ENCODE measurements at regions not wholly inside any gene's neighbourhood (a gene's known extent, or its start where the extent isn't known, plus 50 kb on each side); places are given as distances from the start of the nearest gene placed in this dataset.

DNA sequence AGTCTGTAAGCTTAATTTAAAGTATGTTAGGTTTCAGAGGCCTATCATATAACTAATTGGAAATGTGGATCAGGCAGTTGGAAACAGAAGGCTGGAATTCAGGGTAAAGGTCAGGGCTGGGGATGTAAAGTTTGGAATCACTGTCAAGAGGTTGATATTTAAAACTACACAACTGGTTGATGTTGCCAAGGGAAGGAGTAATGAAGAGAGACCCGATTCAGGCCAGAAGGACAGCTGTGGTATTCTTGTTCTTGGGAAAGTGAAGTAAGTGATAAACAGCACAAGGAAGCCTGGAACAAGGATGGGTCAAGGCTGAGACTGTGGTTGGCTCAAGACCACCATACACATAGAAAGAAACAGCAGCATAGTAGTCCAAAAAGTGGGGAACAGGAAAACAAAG is 654.2 kb downstream of the NTRK3 start:
- DNase-seq (ENCODE audit: low spot score) = no peak
- TF ChIP-seq STAT1 (IDR thresholded peaks at IDR 0.05; ENCODE audit: unreplicated experiment) = no peak
- no peak for TF ChIP-seq EZH2phosphoT487 (IDR thresholded peaks at IDR 0.05; ENCODE audit: unreplicated experiment)
- TF ChIP-seq ZNF331 (CRISPR knock-in tag; IDR thresholded peaks at IDR 0.05; ENCODE audit: low read depth) = no peak
- TF ChIP-seq, protein P1, sequence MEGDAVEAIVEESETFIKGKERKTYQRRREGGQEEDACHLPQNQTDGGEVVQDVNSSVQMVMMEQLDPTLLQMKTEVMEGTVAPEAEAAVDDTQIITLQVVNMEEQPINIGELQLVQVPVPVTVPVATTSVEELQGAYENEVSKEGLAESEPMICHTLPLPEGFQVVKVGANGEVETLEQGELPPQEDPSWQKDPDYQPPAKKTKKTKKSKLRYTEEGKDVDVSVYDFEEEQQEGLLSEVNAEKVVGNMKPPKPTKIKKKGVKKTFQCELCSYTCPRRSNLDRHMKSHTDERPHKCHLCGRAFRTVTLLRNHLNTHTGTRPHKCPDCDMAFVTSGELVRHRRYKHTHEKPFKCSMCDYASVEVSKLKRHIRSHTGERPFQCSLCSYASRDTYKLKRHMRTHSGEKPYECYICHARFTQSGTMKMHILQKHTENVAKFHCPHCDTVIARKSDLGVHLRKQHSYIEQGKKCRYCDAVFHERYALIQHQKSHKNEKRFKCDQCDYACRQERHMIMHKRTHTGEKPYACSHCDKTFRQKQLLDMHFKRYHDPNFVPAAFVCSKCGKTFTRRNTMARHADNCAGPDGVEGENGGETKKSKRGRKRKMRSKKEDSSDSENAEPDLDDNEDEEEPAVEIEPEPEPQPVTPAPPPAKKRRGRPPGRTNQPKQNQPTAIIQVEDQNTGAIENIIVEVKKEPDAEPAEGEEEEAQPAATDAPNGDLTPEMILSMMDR (conservative IDR thresholded peaks at IDR 0.05; ENCODE audit: low read depth in 2 of 2) = no peak
- no peak for TF ChIP-seq POLR2AphosphoS5 (IDR thresholded peaks at IDR 0.05; ENCODE audit: low read depth)
- no peak for TF ChIP-seq NANOG (IDR thresholded peaks at IDR 0.05; ENCODE audit: borderline replicate concordance)
- TF ChIP-seq, protein P2, sequence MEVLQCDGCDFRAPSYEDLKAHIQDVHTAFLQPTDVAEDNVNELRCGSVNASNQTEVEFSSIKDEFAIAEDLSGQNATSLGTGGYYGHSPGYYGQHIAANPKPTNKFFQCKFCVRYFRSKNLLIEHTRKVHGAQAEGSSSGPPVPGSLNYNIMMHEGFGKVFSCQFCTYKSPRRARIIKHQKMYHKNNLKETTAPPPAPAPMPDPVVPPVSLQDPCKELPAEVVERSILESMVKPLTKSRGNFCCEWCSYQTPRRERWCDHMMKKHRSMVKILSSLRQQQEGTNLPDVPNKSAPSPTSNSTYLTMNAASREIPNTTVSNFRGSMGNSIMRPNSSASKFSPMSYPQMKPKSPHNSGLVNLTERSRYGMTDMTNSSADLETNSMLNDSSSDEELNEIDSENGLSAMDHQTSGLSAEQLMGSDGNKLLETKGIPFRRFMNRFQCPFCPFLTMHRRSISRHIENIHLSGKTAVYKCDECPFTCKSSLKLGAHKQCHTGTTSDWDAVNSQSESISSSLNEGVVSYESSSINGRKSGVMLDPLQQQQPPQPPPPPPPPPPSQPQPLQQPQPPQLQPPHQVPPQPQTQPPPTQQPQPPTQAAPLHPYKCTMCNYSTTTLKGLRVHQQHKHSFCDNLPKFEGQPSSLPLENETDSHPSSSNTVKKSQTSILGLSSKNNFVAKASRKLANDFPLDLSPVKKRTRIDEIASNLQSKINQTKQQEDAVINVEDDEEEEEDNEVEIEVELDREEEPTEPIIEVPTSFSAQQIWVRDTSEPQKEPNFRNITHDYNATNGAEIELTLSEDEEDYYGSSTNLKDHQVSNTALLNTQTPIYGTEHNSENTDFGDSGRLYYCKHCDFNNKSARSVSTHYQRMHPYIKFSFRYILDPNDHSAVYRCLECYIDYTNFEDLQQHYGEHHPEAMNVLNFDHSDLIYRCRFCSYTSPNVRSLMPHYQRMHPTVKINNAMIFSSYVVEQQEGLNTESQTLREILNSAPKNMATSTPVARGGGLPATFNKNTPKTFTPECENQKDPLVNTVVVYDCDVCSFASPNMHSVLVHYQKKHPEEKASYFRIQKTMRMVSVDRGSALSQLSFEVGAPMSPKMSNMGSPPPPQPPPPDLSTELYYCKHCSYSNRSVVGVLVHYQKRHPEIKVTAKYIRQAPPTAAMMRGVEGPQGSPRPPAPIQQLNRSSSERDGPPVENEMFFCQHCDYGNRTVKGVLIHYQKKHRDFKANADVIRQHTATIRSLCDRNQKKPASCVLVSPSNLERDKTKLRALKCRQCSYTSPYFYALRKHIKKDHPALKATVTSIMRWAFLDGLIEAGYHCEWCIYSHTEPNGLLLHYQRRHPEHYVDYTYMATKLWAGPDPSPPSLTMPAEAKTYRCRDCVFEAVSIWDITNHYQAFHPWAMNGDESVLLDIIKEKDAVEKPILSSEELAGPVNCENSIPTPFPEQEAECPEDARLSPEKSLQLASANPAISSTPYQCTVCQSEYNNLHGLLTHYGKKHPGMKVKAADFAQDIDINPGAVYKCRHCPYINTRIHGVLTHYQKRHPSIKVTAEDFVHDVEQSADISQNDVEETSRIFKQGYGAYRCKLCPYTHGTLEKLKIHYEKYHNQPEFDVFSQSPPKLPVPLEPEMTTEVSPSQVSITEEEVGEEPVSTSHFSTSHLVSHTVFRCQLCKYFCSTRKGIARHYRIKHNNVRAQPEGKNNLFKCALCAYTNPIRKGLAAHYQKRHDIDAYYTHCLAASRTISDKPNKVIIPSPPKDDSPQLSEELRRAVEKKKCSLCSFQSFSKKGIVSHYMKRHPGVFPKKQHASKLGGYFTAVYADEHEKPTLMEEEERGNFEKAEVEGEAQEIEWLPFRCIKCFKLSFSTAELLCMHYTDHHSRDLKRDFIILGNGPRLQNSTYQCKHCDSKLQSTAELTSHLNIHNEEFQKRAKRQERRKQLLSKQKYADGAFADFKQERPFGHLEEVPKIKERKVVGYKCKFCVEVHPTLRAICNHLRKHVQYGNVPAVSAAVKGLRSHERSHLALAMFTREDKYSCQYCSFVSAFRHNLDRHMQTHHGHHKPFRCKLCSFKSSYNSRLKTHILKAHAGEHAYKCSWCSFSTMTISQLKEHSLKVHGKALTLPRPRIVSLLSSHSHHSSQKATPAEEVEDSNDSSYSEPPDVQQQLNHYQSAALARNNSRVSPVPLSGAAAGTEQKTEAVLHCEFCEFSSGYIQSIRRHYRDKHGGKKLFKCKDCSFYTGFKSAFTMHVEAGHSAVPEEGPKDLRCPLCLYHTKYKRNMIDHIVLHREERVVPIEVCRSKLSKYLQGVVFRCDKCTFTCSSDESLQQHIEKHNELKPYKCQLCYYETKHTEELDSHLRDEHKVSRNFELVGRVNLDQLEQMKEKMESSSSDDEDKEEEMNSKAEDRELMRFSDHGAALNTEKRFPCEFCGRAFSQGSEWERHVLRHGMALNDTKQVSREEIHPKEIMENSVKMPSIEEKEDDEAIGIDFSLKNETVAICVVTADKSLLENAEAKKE (CRISPR knock-in tag; IDR thresholded peaks at IDR 0.05) = no peak
- TF ChIP-seq, protein P3, sequence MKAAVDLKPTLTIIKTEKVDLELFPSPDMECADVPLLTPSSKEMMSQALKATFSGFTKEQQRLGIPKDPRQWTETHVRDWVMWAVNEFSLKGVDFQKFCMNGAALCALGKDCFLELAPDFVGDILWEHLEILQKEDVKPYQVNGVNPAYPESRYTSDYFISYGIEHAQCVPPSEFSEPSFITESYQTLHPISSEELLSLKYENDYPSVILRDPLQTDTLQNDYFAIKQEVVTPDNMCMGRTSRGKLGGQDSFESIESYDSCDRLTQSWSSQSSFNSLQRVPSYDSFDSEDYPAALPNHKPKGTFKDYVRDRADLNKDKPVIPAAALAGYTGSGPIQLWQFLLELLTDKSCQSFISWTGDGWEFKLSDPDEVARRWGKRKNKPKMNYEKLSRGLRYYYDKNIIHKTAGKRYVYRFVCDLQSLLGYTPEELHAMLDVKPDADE (IDR thresholded peaks at IDR 0.05) = no peak
- TF ChIP-seq ZNF114 (CRISPR knock-in tag; IDR thresholded peaks at IDR 0.05) = no peak
- no peak for TF ChIP-seq JUNB (IDR thresholded peaks at IDR 0.05; ENCODE audit: unreplicated experiment)
- no peak for TF ChIP-seq CREB1 (CRISPR knock-in tag; IDR thresholded peaks at IDR 0.05; ENCODE audit: low read depth)
- no peak for TF ChIP-seq EZH2 (IDR thresholded peaks at IDR 0.05; ENCODE audit: low read depth, unreplicated experiment)
- TF ChIP-seq, protein P4, sequence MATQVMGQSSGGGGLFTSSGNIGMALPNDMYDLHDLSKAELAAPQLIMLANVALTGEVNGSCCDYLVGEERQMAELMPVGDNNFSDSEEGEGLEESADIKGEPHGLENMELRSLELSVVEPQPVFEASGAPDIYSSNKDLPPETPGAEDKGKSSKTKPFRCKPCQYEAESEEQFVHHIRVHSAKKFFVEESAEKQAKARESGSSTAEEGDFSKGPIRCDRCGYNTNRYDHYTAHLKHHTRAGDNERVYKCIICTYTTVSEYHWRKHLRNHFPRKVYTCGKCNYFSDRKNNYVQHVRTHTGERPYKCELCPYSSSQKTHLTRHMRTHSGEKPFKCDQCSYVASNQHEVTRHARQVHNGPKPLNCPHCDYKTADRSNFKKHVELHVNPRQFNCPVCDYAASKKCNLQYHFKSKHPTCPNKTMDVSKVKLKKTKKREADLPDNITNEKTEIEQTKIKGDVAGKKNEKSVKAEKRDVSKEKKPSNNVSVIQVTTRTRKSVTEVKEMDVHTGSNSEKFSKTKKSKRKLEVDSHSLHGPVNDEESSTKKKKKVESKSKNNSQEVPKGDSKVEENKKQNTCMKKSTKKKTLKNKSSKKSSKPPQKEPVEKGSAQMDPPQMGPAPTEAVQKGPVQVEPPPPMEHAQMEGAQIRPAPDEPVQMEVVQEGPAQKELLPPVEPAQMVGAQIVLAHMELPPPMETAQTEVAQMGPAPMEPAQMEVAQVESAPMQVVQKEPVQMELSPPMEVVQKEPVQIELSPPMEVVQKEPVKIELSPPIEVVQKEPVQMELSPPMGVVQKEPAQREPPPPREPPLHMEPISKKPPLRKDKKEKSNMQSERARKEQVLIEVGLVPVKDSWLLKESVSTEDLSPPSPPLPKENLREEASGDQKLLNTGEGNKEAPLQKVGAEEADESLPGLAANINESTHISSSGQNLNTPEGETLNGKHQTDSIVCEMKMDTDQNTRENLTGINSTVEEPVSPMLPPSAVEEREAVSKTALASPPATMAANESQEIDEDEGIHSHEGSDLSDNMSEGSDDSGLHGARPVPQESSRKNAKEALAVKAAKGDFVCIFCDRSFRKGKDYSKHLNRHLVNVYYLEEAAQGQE (IDR thresholded peaks at IDR 0.05; ENCODE audit: unreplicated experiment) = no peak
- no peak overlapping the region for H3K27ac Mint-ChIP-seq
- no peaks in the 10 kb centered on the region for H3K4me1 Mint-ChIP-seq
- no peaks in the 10 kb centered on the region for H3K4me1 ChIP-seq (ENCODE audit: insufficient read depth)
- no peaks in the 10 kb centered on the region for H3K79me2 ChIP-seq (replicated peaks; ENCODE audit: insufficient read depth)
- H4K20me1 ChIP-seq (replicated peaks; ENCODE audit: insufficient read depth) = no peaks in the 10 kb centered on the region
- H3K36me3 ChIP-seq (ENCODE audit: insufficient read depth) = no peaks in the 10 kb centered on the region
- no peak for ATAC-seq
- H3K27ac ChIP-seq (ENCODE audit: low read depth) = no peak overlapping the region
- no peak overlapping the region for H3K4me2 ChIP-seq
- no peaks in the 10 kb centered on the region for H3K27me3 Mint-ChIP-seq (ENCODE audit: insufficient read depth, low read depth, poor library complexity)
- no peak overlapping the region for H3K4me3 Mint-ChIP-seq
- H3K36me3 Mint-ChIP-seq (ENCODE audit: low read depth) = no peaks in the 10 kb centered on the region
- no peaks in the 10 kb centered on the region for H3K9me3 Mint-ChIP-seq
- no peaks in the 10 kb centered on the region for H3K9me2 ChIP-seq (ENCODE audit: insufficient read depth)
- no peak overlapping the region for H3K4me3 ChIP-seq
- H3K27me3 ChIP-seq (ENCODE audit: insufficient read depth) = no peaks in the 10 kb centered on the region
- H2AFZ ChIP-seq = no peak overlapping the region
- H3F3A ChIP-seq (replicated peaks; ENCODE audit: low read depth) = no peaks in the 10 kb centered on the region
